ENCODE measurements at regions not wholly inside any gene's neighbourhood (a gene's known extent, or its start where the extent isn't known, plus 50 kb on each side); places are given as distances from the start of the nearest gene placed in this dataset.

- TF ChIP-seq EZH2 (IDR thresholded peaks at IDR 0.05; ENCODE audit: low read depth, unreplicated experiment) (no peak), JUNB (IDR thresholded peaks at IDR 0.05; ENCODE audit: unreplicated experiment) (no peak), CREB1 (CRISPR knock-in tag; IDR thresholded peaks at IDR 0.05; ENCODE audit: low read depth) (no peak)
These were observed 51.1 kb upstream of the PREP start (continued) for GRCh38 chr6:105453968-105454367.

GRCh38 chr6:105452924-105453756, 50.3 kb upstream of the PREP start:
- Histone ChIP-seq H3F3A (replicated peaks; ENCODE audit: low read depth) (no peaks in the 10 kb centered on the region), H2AFZ (no peak overlapping the region), H4K20me1 (replicated peaks; ENCODE audit: insufficient read depth) (no peaks in the 10 kb centered on the region), H3K4me3 (no peak overlapping the region), H3K36me3 (ENCODE audit: insufficient read depth) (no peaks in the 10 kb centered on the region), H3K27ac (ENCODE audit: low read depth) (no peak overlapping the region), H3K79me2 (replicated peaks; ENCODE audit: insufficient read depth) (no peaks in the 10 kb centered on the region), H3K9me2 (ENCODE audit: insufficient read depth) (peaks cover 5% of the 10 kb centered on the region), H3K4me1 (ENCODE audit: insufficient read depth) (peaks cover 7% of the 10 kb centered on the region; the same call in 1 of the 2 replicates), H3K4me2 (no peak overlapping the region), H3K27me3 (ENCODE audit: insufficient read depth) (no peaks in the 10 kb centered on the region)
- peaks cover 8% of the 10 kb centered on the region; the same call in 2 of the 3 replicates for H3K4me1 Mint-ChIP-seq
- no peak for ATAC-seq
- no peaks in the 10 kb centered on the region for H3K9me3 Mint-ChIP-seq
- no peak for TF ChIP-seq ZNF331 (CRISPR knock-in tag; IDR thresholded peaks at IDR 0.05; ENCODE audit: low read depth)
- TF ChIP-seq CTCF (conservative IDR thresholded peaks at IDR 0.05; ENCODE audit: low read depth in 2 of 2), result no peak
- no peak for TF ChIP-seq REST (IDR thresholded peaks at IDR 0.05; ENCODE audit: unreplicated experiment)
- TF ChIP-seq ZNF462 (CRISPR knock-in tag; IDR thresholded peaks at IDR 0.05), result no peak
- TF ChIP-seq EZH2phosphoT487 (IDR thresholded peaks at IDR 0.05; ENCODE audit: unreplicated experiment), result no peak
- TF ChIP-seq CREB1 (CRISPR knock-in tag; IDR thresholded peaks at IDR 0.05; ENCODE audit: low read depth), result no peak
- no peak for TF ChIP-seq ZNF114 (CRISPR knock-in tag; IDR thresholded peaks at IDR 0.05)
- TF ChIP-seq JUNB (IDR thresholded peaks at IDR 0.05; ENCODE audit: unreplicated experiment), result no peak
- no peak for TF ChIP-seq EZH2 (IDR thresholded peaks at IDR 0.05; ENCODE audit: low read depth, unreplicated experiment)
- no peak overlapping the region for H3K4me3 Mint-ChIP-seq
- no peaks in the 10 kb centered on the region for H3K36me3 Mint-ChIP-seq (ENCODE audit: low read depth)
- no peak for DNase-seq (ENCODE audit: low spot score)
- peak overlapping the region; percentile 27; the same call in 1 of the 2 replicates for H3K27ac Mint-ChIP-seq
- H3K27me3 Mint-ChIP-seq (ENCODE audit: insufficient read depth, low read depth, poor library complexity), result peaks cover 2% of the 10 kb centered on the region
